GF-D8 (cell line): ENCODE measurements at regions not wholly inside any gene's neighbourhood (a gene's known extent, or its start where the extent isn't known, plus 50 kb on each side); places are given as distances from the start of the nearest gene placed in this dataset.

Experiments used
- DNase-seq: peaks from one replicate; lab custom pipeline; 2025; lab: John Stamatoyannopoulos, UW

GRCh38 chr7:106808967-106809635, 56.0 kb upstream of the PIK3CG start:
- no peak for DNase-seq

- DNase-seq: no peak
These were observed 53.6 kb upstream of the PIK3CG start for GRCh38 chr7:106811472-106811871.

- DNase-seq: no peak
These were observed 52.9 kb upstream of the PIK3CG start for GRCh38 chr7:106812027-106812643.

- no peak for DNase-seq
These were observed 51.3 kb upstream of the PIK3CG start for GRCh38 chr7:106813705-106814305.

GRCh38 chr7:106814887-106815286, 50.2 kb upstream of the PIK3CG start:
- DNase-seq: no peak
